Fibroblast of villous mesenchyme (primary cell): ENCODE measurements at regions not wholly inside any gene's neighbourhood (a gene's known extent, or its start where the extent isn't known, plus 50 kb on each side); places are given as distances from the start of the nearest gene placed in this dataset.

Experiments
- DNase-seq: peaks from one replicate; pipeline ENCODE4 v3.0.0-alpha.2; 2010; ENCODE audit warnings: low read depth
- H3K4me3 ChIP-seq: 2 replicates; pipeline ENCODE4 v1.5.1; 2011; ENCODE audit warnings: low read depth, mild to moderate bottlenecking, low read length
- TF ChIP-seq, protein P1 (sequence below): IDR thresholded peaks from 2 replicates; pipeline ENCODE4 v1.5.1; 2012; ENCODE audit warnings: low read depth, mild to moderate bottlenecking, low read length; ENCODE audit not compliant: insufficient read depth

- TF ChIP-seq, protein P1, sequence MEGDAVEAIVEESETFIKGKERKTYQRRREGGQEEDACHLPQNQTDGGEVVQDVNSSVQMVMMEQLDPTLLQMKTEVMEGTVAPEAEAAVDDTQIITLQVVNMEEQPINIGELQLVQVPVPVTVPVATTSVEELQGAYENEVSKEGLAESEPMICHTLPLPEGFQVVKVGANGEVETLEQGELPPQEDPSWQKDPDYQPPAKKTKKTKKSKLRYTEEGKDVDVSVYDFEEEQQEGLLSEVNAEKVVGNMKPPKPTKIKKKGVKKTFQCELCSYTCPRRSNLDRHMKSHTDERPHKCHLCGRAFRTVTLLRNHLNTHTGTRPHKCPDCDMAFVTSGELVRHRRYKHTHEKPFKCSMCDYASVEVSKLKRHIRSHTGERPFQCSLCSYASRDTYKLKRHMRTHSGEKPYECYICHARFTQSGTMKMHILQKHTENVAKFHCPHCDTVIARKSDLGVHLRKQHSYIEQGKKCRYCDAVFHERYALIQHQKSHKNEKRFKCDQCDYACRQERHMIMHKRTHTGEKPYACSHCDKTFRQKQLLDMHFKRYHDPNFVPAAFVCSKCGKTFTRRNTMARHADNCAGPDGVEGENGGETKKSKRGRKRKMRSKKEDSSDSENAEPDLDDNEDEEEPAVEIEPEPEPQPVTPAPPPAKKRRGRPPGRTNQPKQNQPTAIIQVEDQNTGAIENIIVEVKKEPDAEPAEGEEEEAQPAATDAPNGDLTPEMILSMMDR, result peak; percentile 91
- H3K4me3 ChIP-seq, result no peak overlapping the region
- peak; percentile 70 for DNase-seq
Observed at GRCh38 chr10:29926693-29927048, 132.7 kb downstream of the JCAD start.

DNA sequence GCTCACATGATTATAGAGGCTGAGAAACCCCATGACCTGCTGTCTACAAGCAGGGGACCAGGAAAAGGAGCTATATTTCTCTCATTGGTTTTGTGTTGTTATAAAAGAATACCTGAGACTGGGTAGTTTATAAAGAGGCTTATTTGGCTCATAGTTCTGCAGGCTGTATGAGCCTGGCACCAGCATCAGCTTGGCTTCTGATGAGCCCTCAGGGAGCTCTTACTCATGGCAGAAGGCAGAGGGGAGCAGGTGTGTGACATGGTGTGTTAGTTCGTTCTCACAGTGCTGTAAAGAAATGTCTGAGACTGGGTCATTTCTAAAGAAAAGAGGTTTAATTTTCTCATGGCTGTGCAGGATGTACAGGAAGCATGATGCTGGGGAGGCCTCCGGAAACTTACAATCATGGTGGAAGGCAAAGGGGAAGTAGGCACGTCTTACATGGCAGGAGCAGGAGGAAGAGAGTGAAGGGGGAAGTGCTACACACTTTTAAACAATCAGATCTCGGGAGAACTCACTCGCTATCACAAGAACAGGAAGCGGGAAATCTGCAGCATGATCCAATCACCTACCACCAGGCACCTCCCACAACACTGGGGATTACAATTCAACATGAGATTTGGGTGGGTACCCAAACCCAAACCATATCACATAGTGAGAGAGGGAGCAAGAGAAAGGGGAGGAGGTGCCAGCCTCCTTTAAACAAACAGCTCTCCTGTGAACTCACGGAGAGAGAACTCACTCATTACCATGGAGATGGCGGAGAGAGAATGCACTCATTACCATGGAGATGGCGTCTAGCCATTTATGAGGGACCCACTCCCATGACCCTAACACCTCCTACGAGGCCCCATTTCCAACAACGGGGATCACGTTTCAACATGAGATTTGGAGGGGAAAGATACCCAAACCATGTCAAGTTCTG is 133.4 kb downstream of the JCAD start:
- no peak for DNase-seq
- no peak overlapping the region for H3K4me3 ChIP-seq
- TF ChIP-seq, protein P1, result no peak

DNA sequence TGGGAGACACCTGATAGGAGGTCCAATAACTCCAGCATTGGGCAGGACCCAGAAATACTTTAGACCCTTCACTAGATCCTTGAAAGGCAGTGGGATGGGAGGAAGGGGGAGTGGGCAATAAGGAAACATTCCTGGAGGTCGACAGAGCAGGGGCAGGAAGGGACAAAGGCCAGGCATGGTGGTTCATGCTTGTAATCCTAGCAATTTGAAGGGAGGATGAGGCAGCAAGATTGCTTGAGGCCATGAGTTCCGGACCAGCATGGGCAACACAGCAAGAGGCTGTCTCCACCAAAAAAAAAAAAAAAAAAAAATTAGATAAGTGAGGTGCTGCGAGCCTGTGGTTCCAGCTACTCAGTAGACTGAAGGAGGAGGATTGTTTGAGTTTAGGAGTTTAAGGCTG is 134.9 kb downstream of the JCAD start:
- TF ChIP-seq, protein P1, result no peak
- no peak for DNase-seq
- H3K4me3 ChIP-seq, result no peak overlapping the region

DNA sequence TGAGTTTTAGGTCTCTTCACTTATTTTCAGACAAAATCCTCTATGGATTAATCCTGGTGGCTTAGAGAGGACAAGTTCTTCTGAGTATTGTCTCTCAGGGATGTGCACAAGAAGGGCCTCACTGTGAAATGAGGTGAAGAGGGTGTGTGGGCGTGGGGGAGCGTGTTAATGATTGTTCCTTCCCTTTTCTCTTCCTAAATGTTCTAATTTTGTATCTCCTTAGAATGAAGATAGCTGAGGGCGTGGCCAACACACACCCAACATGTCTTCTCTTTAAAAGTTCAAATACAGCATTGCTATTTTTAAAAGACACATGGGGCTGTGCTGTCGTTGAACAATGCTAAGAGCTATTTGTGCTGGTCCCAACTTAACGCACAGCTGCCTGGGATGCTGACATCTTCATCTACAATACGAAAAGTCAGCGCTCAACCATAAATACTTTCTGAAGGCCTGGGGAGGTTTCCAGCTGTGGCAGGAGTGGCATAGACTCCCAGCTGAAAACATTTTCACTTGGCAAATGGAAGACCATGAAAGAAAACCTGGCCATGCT is 135.9 kb downstream of the JCAD start:
- no peak overlapping the region for H3K4me3 ChIP-seq
- TF ChIP-seq, protein P1, result no peak
- DNase-seq, result no peak

DNA sequence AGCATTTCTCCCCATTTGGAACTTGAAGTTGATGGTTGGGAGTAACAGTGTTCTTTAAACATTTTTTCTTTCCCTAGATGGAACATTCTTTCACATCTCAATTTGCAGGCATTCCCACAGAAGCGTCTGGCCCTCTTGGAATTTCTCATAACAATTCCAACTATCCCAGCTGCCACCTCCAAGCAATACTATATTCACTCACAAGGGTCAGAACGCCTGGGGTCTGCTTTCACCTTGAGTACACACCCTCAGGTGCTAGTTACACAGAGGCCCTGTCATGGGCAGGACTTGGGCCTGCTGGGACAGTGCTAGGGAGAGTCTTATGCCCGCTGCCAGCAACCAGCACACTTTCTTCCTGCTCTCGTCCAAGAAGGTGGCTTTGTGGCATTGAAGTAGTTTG is 136.5 kb downstream of the JCAD start:
- DNase-seq, result no peak
- no peak overlapping the region for H3K4me3 ChIP-seq
- TF ChIP-seq, protein P1, result no peak

DNA sequence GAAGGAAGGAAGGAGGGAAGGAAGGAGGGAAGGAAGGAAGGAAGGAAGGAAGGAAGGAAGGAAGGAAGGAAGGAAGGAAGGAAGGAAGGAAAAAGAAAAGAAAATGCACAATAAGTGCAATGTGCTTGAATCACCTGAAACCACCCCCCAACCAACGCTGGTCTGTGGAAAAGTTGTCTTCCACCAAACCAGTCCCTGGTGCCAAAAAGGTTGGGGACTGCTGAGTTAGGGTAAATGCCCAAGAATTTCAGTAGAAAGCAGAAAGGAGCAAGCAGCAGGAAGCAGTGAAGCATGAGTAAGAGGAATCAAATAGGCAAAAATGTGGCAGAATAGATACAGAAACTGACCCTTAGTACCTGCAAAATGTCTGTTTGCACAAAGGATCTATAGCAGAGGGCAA is 137.2 kb downstream of the JCAD start:
- DNase-seq, result no peak
- TF ChIP-seq, protein P1, result no peak
- no peak overlapping the region for H3K4me3 ChIP-seq
